HCT116 (cell line): ENCODE measurements at regions not wholly inside any gene's neighbourhood (a gene's known extent, or its start where the extent isn't known, plus 50 kb on each side); places are given as distances from the start of the nearest gene placed in this dataset.

Experiments
- ATAC-seq: fragments of 200-7000 bp; cut with Tn5 transposase; 2 replicates; pipeline ENCODE4 v1.9.1; 2020; ENCODE audit warnings: mild to moderate bottlenecking, moderate library complexity
- BruUV-seq: library from RNA; stranded (reverse); fragments of 400-500 nt; replicated peaks from 2 replicates; lab custom pipeline; 2021; lab: Mats Ljungman, UMichigan
- CTCF ChIA-PET: fragments of 300-600 bp; sonication (Branson Sonifier 250); formaldehyde crosslinking; loops from one replicate; lab custom pipeline; 2021; ENCODE audit warnings: antibody characterized with exemption; lab: Charles Lee
- POLR2A ChIA-PET: fragments of 300-600, 350-600 bp; sonication (Branson Sonifier 250); formaldehyde crosslinking; loops from one replicate; lab custom pipeline; 2021; ENCODE audit warnings: antibody characterized with exemption; lab: Charles Lee
- RAD21 ChIA-PET, 2 experiments: fragments of 300-600 bp; sonication (Branson Sonifier 250); formaldehyde crosslinking; loops; one replicate each; lab custom pipeline; 2023; ENCODE audit warnings: low total read pairs in 2 of 2; ENCODE audit not compliant: uncharacterized antibody in 2 of 2, unreplicated experiment in 2 of 2, low non-redundant PET in 1 of 2; lab: Charles Lee
- DNase-seq: peaks from one replicate; pipeline ENCODE4 v3.0.0-alpha.2; 2010; ENCODE audit warnings: low read depth, low spot score
- H2AFZ ChIP-seq: fragments of 200-600 bp; shearing (Covaris generic), sonication (generic); 2 replicates; pipeline ENCODE4 v1.6.1; 2017; ENCODE audit warnings: low read depth, mixed run types, mixed read lengths, antibody characterized with exemption, low read length; ENCODE audit not compliant: poor library complexity, severe bottlenecking
- H3K27ac ChIP-seq: 2 replicates; pipeline ENCODE4 v1.5.1; 2012; ENCODE audit warnings: low read depth, low read length
- H3K27me3 ChIP-seq: fragments of 200-600 bp; sonication (generic); 2 replicates; pipeline ENCODE4 v1.6.1; 2016; ENCODE audit warnings: mixed run types, low read length, mixed read lengths; ENCODE audit not compliant: insufficient read depth
- H3K36me3 ChIP-seq, 2 experiments: fragments of 200-500 bp in 1 of 2; fragments of 200-600 bp in 1 of 2; sonication (Bioruptor generic) in 1 of 2; sonication (generic) in 1 of 2; 2 replicates each; pipeline versions ENCODE4 v1.5.1 to v1.6.1; 2014 to 2016; ENCODE audit warnings: low read length in 2 of 2, inconsistent platforms in 1 of 2, mixed read lengths in 1 of 2, mixed run types in 1 of 2; ENCODE audit not compliant: insufficient read depth in 2 of 2, control insufficient read depth in 1 of 2
- H3K4me1 ChIP-seq, 2 experiments: fragments of 200-600 bp in 1 of 2; sonication (generic) in 1 of 2; 2 replicates each; pipeline versions ENCODE4 v1.5.1 to v1.6.1; 2012 to 2017; ENCODE audit warnings: low read length in 2 of 2, inconsistent platforms in 1 of 2, mild to moderate bottlenecking in 1 of 2, mixed read lengths in 1 of 2, mixed run types in 1 of 2, moderate library complexity in 1 of 2; ENCODE audit not compliant: insufficient read depth in 2 of 2, control insufficient read depth in 1 of 2
- H3K4me2 ChIP-seq: fragments of 200-600 bp; sonication (generic); 2 replicates; pipeline ENCODE4 v1.6.1; 2017; ENCODE audit warnings: mixed run types, low read length, mixed read lengths
- H3K4me3 ChIP-seq, 2 experiments: fragments of 200-600 bp in 1 of 2; sonication (generic) in 1 of 2; replicated peaks in 1 of 2; 2 replicates each; pipeline ENCODE4 v1.5.1; 2011 to 2016; ENCODE audit warnings: low read length in 2 of 2, control low read depth in 1 of 2, low read depth in 1 of 2, mild to moderate bottlenecking in 1 of 2, mixed read lengths in 1 of 2, mixed run types in 1 of 2
- H3K79me2 ChIP-seq: fragments of 200-600 bp; sonication (generic); 2 replicates; pipeline ENCODE4 v1.6.1; 2017; ENCODE audit warnings: mild to moderate bottlenecking, mixed run types, low read length, moderate library complexity, mixed read lengths; ENCODE audit not compliant: insufficient read depth
- H3K9ac ChIP-seq: fragments of 200-600 bp; sonication (generic); 2 replicates; pipeline ENCODE4 v1.6.1; 2016; ENCODE audit warnings: low read length, mixed read lengths
- H3K9me2 ChIP-seq: fragments of 200-600 bp; sonication (generic), shearing (Covaris generic); 2 replicates; pipeline ENCODE4 v1.6.1; 2017; ENCODE audit warnings: mixed run types, mild to moderate bottlenecking, moderate library complexity; ENCODE audit not compliant: insufficient read depth
- H3K9me3 ChIP-seq, 2 experiments: fragments of 200-500 bp in 1 of 2; fragments of 200-600 bp in 1 of 2; sonication (Bioruptor generic) in 1 of 2; sonication (generic) in 1 of 2; 2 replicates each; pipeline ENCODE4 v1.6.1; 2014 to 2017; ENCODE audit warnings: low read length in 2 of 2, mixed read lengths in 2 of 2, inconsistent platforms in 1 of 2, low read depth in 1 of 2, mild to moderate bottlenecking in 1 of 2, mixed run types in 1 of 2, moderate library complexity in 1 of 2; ENCODE audit not compliant: control insufficient read depth in 1 of 2, insufficient read depth in 1 of 2
- H4K20me1 ChIP-seq: fragments of 200-600 bp; sonication (generic), shearing (Covaris generic); 2 replicates; pipeline ENCODE4 v1.6.1; 2017; ENCODE audit warnings: mixed run types, mild to moderate bottlenecking, moderate library complexity; ENCODE audit not compliant: insufficient read depth
- CBX3 ChIP-seq: IDR thresholded peaks from 2 replicates; pipeline ENCODE4 v1.6.1; 2012; ENCODE audit warnings: low read depth
- CEBPB ChIP-seq: IDR thresholded peaks from 2 replicates; pipeline ENCODE4 v1.6.1; 2012; ENCODE audit warnings: low read depth
- EGR1 ChIP-seq: IDR thresholded peaks from 2 replicates; pipeline ENCODE4 v1.6.1; 2012; ENCODE audit warnings: low read depth
- ELF1 ChIP-seq: IDR thresholded peaks from 2 replicates; pipeline ENCODE4 v1.6.1; 2012; ENCODE audit warnings: low read depth, borderline replicate concordance
- EZH2 ChIP-seq: fragments of 200-600 bp; sonication (generic); IDR thresholded peaks from 2 replicates; pipeline ENCODE4 v1.6.1; 2017; ENCODE audit warnings: antibody characterized with exemption, mixed run types
- JUND ChIP-seq: IDR thresholded peaks from 2 replicates; pipeline ENCODE4 v1.6.1; 2012
- POLR2A ChIP-seq: IDR thresholded peaks from 2 replicates; pipeline ENCODE4 v1.7.0; 2011; ENCODE audit warnings: borderline replicate concordance; ENCODE audit not compliant: insufficient read depth, insufficient read length; ENCODE audit errors: extremely low read depth
- SIN3A ChIP-seq: IDR thresholded peaks from 2 replicates; pipeline ENCODE4 v1.6.1; 2012; ENCODE audit warnings: low read depth
- SP1 ChIP-seq: IDR thresholded peaks from 2 replicates; pipeline ENCODE4 v1.6.1; 2012; ENCODE audit warnings: low read depth
- TCF7L2 ChIP-seq: IDR thresholded peaks from 2 replicates; pipeline ENCODE4 v1.7.0; 2011; ENCODE audit warnings: borderline replicate concordance, inconsistent platforms; ENCODE audit not compliant: insufficient read depth, insufficient read length; ENCODE audit errors: extremely low read depth
- YY1 ChIP-seq: IDR thresholded peaks from 2 replicates; pipeline ENCODE4 v1.6.1; 2011; ENCODE audit warnings: low read length, low read depth, moderate library complexity, mild to moderate bottlenecking; ENCODE audit not compliant: insufficient replicate concordance; ENCODE audit errors: extremely low read depth
- ZFX ChIP-seq: fragments of 450-650 bp; IDR thresholded peaks from 2 replicates; pipeline ENCODE4 v1.6.1; 2017
- ZNF274 ChIP-seq: fragments of 200-500 bp; sonication (Bioruptor generic); IDR thresholded peaks from 2 replicates; pipeline ENCODE4 v1.6.1; 2014; ENCODE audit warnings: mild to moderate bottlenecking, low read depth, low read length, inconsistent platforms
- intact Hi-C: fragments of 100-400 bp; cut with micrococcal nuclease; formaldehyde crosslinking; loops from 2 replicates; pipeline ENCODE4 v1.10.0; 2022
- TF ChIP-seq, protein P1 (sequence below): IDR thresholded peaks from 2 replicates; pipeline ENCODE4 v1.6.1; 2012
- TF ChIP-seq, protein P2 (sequence below): IDR thresholded peaks from 2 replicates; pipeline ENCODE4 v1.6.1; 2012
- TF ChIP-seq, protein P3 (sequence below): IDR thresholded peaks from 2 replicates; pipeline ENCODE4 v1.6.1; 2011; ENCODE audit warnings: mild to moderate bottlenecking, low read length, moderate library complexity; ENCODE audit not compliant: insufficient replicate concordance; ENCODE audit errors: extremely low read depth
- TF ChIP-seq, protein P4 (sequence below): IDR thresholded peaks from 2 replicates; pipeline ENCODE4 v1.6.1; 2012; ENCODE audit warnings: low read depth

DNA sequence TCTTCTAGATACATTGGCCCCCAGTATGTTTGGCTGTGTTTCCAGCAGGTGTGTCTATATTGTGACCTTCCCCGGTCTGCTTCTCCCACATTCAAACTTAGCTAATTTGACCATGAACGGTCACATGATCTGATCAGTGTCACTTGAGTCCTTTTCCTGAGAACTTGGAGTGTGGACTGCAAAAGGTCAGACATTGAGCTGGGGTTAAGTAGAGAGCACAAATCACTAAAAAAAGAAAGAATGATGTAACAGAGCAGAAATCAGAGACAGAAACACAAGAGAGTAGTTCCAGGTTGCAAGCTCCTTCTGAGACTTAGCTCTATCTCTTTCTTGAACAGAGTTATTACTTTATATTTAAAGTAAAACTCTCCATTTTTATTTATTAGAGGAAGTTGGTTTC lies 733.9 kb downstream of the CBLN4 start:
- Histone ChIP-seq H3K79me2 (no peaks in the 10 kb centered on the region), H3K27ac (no peak overlapping the region), H3K4me1 (no peaks in the 10 kb centered on the region), H3K36me3 (no peaks in the 10 kb centered on the region), H2AFZ (no peak overlapping the region), H3K27me3 (no peaks in the 10 kb centered on the region), H4K20me1 (no peaks in the 10 kb centered on the region), H3K9me2 (no peaks in the 10 kb centered on the region), H3K4me2 (no peak overlapping the region), H3K9ac (no peak overlapping the region), H3K9me3 (peaks cover 0 to 10% of the 10 kb centered on the region in 2 experiments; a peak in 2 of 4 replicates), H3K4me3 (no peak overlapping the region)
- CTCF ChIA-PET: no interaction called here
- POLR2A ChIA-PET: no interaction called here
- DNase-seq (no peak), ATAC-seq (no peak)
- RAD21 ChIA-PET: no interaction called here
- TF ChIP-seq SIN3A (no peak), ELF1 (no peak), EZH2 (no peak), YY1 (no peak), SP1 (no peak), ZNF274 (no peak), CBX3 (no peak), ZFX (no peak)
- TF ChIP-seq, protein P1, sequence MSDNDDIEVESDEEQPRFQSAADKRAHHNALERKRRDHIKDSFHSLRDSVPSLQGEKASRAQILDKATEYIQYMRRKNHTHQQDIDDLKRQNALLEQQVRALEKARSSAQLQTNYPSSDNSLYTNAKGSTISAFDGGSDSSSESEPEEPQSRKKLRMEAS: no peak
- TF ChIP-seq, protein P2, sequence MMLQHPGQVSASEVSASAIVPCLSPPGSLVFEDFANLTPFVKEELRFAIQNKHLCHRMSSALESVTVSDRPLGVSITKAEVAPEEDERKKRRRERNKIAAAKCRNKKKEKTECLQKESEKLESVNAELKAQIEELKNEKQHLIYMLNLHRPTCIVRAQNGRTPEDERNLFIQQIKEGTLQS: no peak
- BruUV-seq: no TSS peak
- intact Hi-C loops: no loop called here

DNA sequence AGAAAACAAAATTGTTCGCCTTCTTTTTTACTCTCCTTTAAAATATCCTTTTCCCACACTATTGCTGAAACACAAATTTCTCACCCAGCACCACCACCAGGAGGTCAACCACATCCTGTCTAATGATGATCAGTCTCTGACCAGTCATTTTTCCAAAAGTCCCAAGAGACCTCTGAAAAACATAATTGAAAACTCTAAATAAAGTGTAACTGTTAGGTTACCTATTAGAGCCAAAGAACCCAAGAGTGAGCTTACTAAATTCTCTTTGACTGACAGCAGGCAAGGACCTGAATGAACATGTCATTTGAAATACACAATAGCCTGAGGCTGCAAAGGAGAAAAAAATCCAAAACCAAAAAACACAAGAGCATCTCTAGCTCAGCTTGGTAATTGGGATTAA lies 735.4 kb downstream of the CBLN4 start:
- ATAC-seq (no peak), DNase-seq (no peak)
- intact Hi-C loops: no loop called here
- H4K20me1 ChIP-seq: no peaks in the 10 kb centered on the region
- RAD21 ChIA-PET: no interaction called here
- no peak overlapping the region for H2AFZ ChIP-seq
- no peak overlapping the region for H3K9ac ChIP-seq
- CTCF ChIA-PET: no interaction called here
- H3K4me2 ChIP-seq: no peak overlapping the region
- no peaks in the 10 kb centered on the region for H3K27me3 ChIP-seq
- H3K9me2 ChIP-seq: no peaks in the 10 kb centered on the region
- BruUV-seq: no TSS peak
- H3K4me3 ChIP-seq: no peak overlapping the region
- no peaks in the 10 kb centered on the region for H3K36me3 ChIP-seq
- H3K27ac ChIP-seq: no peak overlapping the region
- H3K9me3 ChIP-seq: peaks cover 2 to 24% of the 10 kb centered on the region in 2 experiments; a peak in 3 of 4 replicates
- no peaks in the 10 kb centered on the region for H3K4me1 ChIP-seq
- no peaks in the 10 kb centered on the region for H3K79me2 ChIP-seq
- POLR2A ChIA-PET: no interaction called here
- TF ChIP-seq, protein P2: no peak
- TF ChIP-seq JUND: no peak
- no peak for TF ChIP-seq EGR1
- no peak for TF ChIP-seq POLR2A
- TF ChIP-seq TCF7L2: no peak
- TF ChIP-seq, protein P3, sequence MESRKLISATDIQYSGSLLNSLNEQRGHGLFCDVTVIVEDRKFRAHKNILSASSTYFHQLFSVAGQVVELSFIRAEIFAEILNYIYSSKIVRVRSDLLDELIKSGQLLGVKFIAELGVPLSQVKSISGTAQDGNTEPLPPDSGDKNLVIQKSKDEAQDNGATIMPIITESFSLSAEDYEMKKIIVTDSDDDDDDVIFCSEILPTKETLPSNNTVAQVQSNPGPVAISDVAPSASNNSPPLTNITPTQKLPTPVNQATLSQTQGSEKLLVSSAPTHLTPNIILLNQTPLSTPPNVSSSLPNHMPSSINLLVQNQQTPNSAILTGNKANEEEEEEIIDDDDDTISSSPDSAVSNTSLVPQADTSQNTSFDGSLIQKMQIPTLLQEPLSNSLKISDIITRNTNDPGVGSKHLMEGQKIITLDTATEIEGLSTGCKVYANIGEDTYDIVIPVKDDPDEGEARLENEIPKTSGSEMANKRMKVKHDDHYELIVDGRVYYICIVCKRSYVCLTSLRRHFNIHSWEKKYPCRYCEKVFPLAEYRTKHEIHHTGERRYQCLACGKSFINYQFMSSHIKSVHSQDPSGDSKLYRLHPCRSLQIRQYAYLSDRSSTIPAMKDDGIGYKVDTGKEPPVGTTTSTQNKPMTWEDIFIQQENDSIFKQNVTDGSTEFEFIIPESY: no peak
- TF ChIP-seq ZFX: no peak
- TF ChIP-seq, protein P4, sequence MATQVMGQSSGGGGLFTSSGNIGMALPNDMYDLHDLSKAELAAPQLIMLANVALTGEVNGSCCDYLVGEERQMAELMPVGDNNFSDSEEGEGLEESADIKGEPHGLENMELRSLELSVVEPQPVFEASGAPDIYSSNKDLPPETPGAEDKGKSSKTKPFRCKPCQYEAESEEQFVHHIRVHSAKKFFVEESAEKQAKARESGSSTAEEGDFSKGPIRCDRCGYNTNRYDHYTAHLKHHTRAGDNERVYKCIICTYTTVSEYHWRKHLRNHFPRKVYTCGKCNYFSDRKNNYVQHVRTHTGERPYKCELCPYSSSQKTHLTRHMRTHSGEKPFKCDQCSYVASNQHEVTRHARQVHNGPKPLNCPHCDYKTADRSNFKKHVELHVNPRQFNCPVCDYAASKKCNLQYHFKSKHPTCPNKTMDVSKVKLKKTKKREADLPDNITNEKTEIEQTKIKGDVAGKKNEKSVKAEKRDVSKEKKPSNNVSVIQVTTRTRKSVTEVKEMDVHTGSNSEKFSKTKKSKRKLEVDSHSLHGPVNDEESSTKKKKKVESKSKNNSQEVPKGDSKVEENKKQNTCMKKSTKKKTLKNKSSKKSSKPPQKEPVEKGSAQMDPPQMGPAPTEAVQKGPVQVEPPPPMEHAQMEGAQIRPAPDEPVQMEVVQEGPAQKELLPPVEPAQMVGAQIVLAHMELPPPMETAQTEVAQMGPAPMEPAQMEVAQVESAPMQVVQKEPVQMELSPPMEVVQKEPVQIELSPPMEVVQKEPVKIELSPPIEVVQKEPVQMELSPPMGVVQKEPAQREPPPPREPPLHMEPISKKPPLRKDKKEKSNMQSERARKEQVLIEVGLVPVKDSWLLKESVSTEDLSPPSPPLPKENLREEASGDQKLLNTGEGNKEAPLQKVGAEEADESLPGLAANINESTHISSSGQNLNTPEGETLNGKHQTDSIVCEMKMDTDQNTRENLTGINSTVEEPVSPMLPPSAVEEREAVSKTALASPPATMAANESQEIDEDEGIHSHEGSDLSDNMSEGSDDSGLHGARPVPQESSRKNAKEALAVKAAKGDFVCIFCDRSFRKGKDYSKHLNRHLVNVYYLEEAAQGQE: no peak
- TF ChIP-seq CEBPB: no peak
